ENCODE measurements at regions not wholly inside any gene's neighbourhood (a gene's known extent, or its start where the extent isn't known, plus 50 kb on each side); places are given as distances from the start of the nearest gene placed in this dataset.

GRCh38 chr6:167462514-167463312 lies 137.8 kb downstream of the TTLL2 start:
- TF ChIP-seq POLR2AphosphoS5 (IDR thresholded peaks at IDR 0.05) (no peak), POLR2A (IDR thresholded peaks at IDR 0.05) (no peak), CTCF (IDR thresholded peaks at IDR 0.05) (no peak), EP300 (IDR thresholded peaks at IDR 0.05; ENCODE audit: low read depth) (no peak)
